GM23338 (cell line): ENCODE measurements at regions not wholly inside any gene's neighbourhood (a gene's known extent, or its start where the extent isn't known, plus 50 kb on each side); places are given as distances from the start of the nearest gene placed in this dataset.

Experiments
- ATAC-seq: fragments of 200-7000 bp; cut with Tn5 transposase; 3 replicates; pipeline ENCODE4 v1.9.1; 2020
- DNase-seq: peaks from one replicate; pipeline ENCODE4 v3.0.0-alpha.2; 2015; ENCODE audit warnings: low spot score
- H2AFZ ChIP-seq: fragments of 200-600 bp; sonication (generic); 2 replicates; pipeline ENCODE4 v1.8.0; 2016; ENCODE audit warnings: antibody characterized with exemption, mild to moderate bottlenecking, moderate library complexity
- H3F3A ChIP-seq: fragments of 200-600 bp; sonication (generic); replicated peaks from 2 replicates; pipeline ENCODE4 v1.8.0; 2017; ENCODE audit warnings: antibody characterized with exemption, mixed run types, low read depth
- H3K27ac ChIP-seq: fragments of 200-600 bp; sonication (generic); 2 replicates; pipeline ENCODE4 v1.6.1; 2016; ENCODE audit warnings: low read depth
- H3K27me3 ChIP-seq: fragments of 200-600 bp; sonication (generic); 2 replicates; pipeline ENCODE4 v1.8.0; 2016; ENCODE audit warnings: mild to moderate bottlenecking, mixed run types, moderate library complexity; ENCODE audit not compliant: insufficient read depth
- H3K36me3 ChIP-seq: fragments of 200-600 bp; sonication (generic); 2 replicates; pipeline ENCODE4 v1.8.0; 2016; ENCODE audit warnings: mild to moderate bottlenecking; ENCODE audit not compliant: insufficient read depth
- H3K4me1 ChIP-seq: fragments of 200-600 bp; sonication (generic); 2 replicates; pipeline ENCODE4 v1.8.0; 2016; ENCODE audit warnings: mild to moderate bottlenecking, moderate library complexity; ENCODE audit not compliant: insufficient read depth
- H3K4me2 ChIP-seq: fragments of 200-600 bp; sonication (generic); 2 replicates; pipeline ENCODE4 v1.7.1; 2017; ENCODE audit warnings: mixed run types
- H3K4me3 ChIP-seq: fragments of 200-600 bp; sonication (generic); 2 replicates; pipeline ENCODE4 v1.6.1; 2016; ENCODE audit warnings: mixed run types
- H3K79me2 ChIP-seq: fragments of 200-600 bp; sonication (generic); replicated peaks from 2 replicates; pipeline ENCODE4 v1.8.0; 2017; ENCODE audit warnings: mild to moderate bottlenecking; ENCODE audit not compliant: insufficient read depth
- H3K9me2 ChIP-seq: fragments of 200-600 bp; sonication (generic); 2 replicates; pipeline ENCODE4 v1.8.0; 2017; ENCODE audit not compliant: insufficient read depth
- H4K20me1 ChIP-seq: fragments of 200-600 bp; sonication (generic); replicated peaks from 2 replicates; pipeline ENCODE4 v1.8.0; 2017; ENCODE audit warnings: mild to moderate bottlenecking; ENCODE audit not compliant: insufficient read depth
- H3K27ac Mint-ChIP-seq: 2 replicates; pipeline ENCODE4 v1.8.0; 2020; ENCODE audit warnings: inconsistent platforms, mild to moderate bottlenecking, moderate library complexity, mixed read lengths
- H3K27me3 Mint-ChIP-seq: 3 replicates; pipeline ENCODE4 v1.8.0; 2022; ENCODE audit warnings: low read depth, mild to moderate bottlenecking, moderate library complexity, mixed read lengths, inconsistent platforms; ENCODE audit not compliant: insufficient read depth, poor library complexity
- H3K36me3 Mint-ChIP-seq: 3 replicates; pipeline ENCODE4 v1.8.0; 2021; ENCODE audit warnings: low read depth, mild to moderate bottlenecking, inconsistent platforms, moderate library complexity, mixed read lengths
- H3K4me1 Mint-ChIP-seq: 3 replicates; pipeline ENCODE4 v1.8.0; 2020; ENCODE audit warnings: mild to moderate bottlenecking, inconsistent platforms, mixed read lengths
- H3K4me3 Mint-ChIP-seq: 3 replicates; pipeline ENCODE4 v1.8.0; 2021; ENCODE audit warnings: moderate library complexity, mild to moderate bottlenecking, inconsistent platforms, mixed read lengths
- H3K9me3 Mint-ChIP-seq: 3 replicates; pipeline ENCODE4 v1.8.0; 2020; ENCODE audit warnings: moderate library complexity, mild to moderate bottlenecking, inconsistent platforms, mixed read lengths
- CREB1 ChIP-seq: fragments of 250-450 bp; sonication (Bioruptor Pico); IDR thresholded peaks from 2 replicates; pipeline ENCODE4 v1.5.0; 2020; ENCODE audit warnings: low read depth, mild to moderate bottlenecking, moderate library complexity
- CTCF ChIP-seq, 2 experiments: fragments of 200-600 bp in 1 of 2; sonication (generic) in 1 of 2; conservative IDR thresholded peaks; 2 replicates each; pipeline versions ENCODE4 v1.5.1 to v1.6.1; 2016 to 2017; ENCODE audit warnings: antibody characterized with exemption in 2 of 2, low read depth in 2 of 2, mild to moderate bottlenecking in 2 of 2, moderate library complexity in 1 of 2
- ETS1 ChIP-seq: IDR thresholded peaks from 2 replicates; pipeline ENCODE4 v1.6.1; 2016; ENCODE audit warnings: antibody characterized with exemption
- EZH2 ChIP-seq: fragments of 200-600 bp; sonication (generic); IDR thresholded peaks from one replicate; pipeline ENCODE4 v1.8.0; 2017; ENCODE audit warnings: antibody characterized with exemption, mild to moderate bottlenecking, low read depth; ENCODE audit not compliant: unreplicated experiment
- EZH2phosphoT487 ChIP-seq: fragments of 200-600 bp; sonication (generic); IDR thresholded peaks from one replicate; pipeline ENCODE4 v1.8.1; 2018; ENCODE audit warnings: antibody characterized with exemption; ENCODE audit not compliant: unreplicated experiment
- NANOG ChIP-seq: IDR thresholded peaks from 2 replicates; pipeline ENCODE4 v1.6.1; 2016; ENCODE audit warnings: antibody characterized with exemption, borderline replicate concordance
- POLR2AphosphoS5 ChIP-seq: IDR thresholded peaks from 2 replicates; pipeline ENCODE4 v1.6.1; 2016; ENCODE audit warnings: antibody characterized with exemption, low read depth
- REST ChIP-seq: IDR thresholded peaks from one replicate; pipeline ENCODE4 v1.6.1; 2018; ENCODE audit warnings: antibody characterized with exemption; ENCODE audit not compliant: unreplicated experiment
- ZNF114 ChIP-seq: fragments of 250-450 bp; sonication (Bioruptor Pico); IDR thresholded peaks from 2 replicates; pipeline ENCODE4 v1.5.0; 2020; ENCODE audit warnings: mild to moderate bottlenecking, moderate library complexity
- ZNF331 ChIP-seq: fragments of 250-450 bp; sonication (Bioruptor Pico); IDR thresholded peaks from 2 replicates; pipeline ENCODE4 v1.5.0; 2020; ENCODE audit warnings: low read depth, mild to moderate bottlenecking, moderate library complexity
- ZNF462 ChIP-seq: fragments of 250-450 bp; sonication (Bioruptor Pico); IDR thresholded peaks from 2 replicates; pipeline ENCODE4 v1.5.0; 2020; ENCODE audit warnings: mild to moderate bottlenecking, moderate library complexity

GRCh38 chr12:83659321-83659720 lies 972.6 kb downstream of the TMTC2 start (continued):
- TF ChIP-seq ZNF462 (CRISPR knock-in tag) (no peak), ZNF114 (no peak), ETS1 (no peak), POLR2AphosphoS5 (no peak), CTCF (conservative IDR thresholded peaks at IDR 0.05; ENCODE audit: low read depth in 2 of 2) (no peak), CREB1 (CRISPR knock-in tag) (no peak)

- Histone ChIP-seq H3K4me1 (no peaks in the 10 kb centered on the region), H3K27me3 (no peaks in the 10 kb centered on the region), H3K4me3 (no peak overlapping the region), H3K9me2 (no peaks in the 10 kb centered on the region; the same call in 1 of the 2 replicates), H3K4me2 (no peak overlapping the region), H4K20me1 (no peaks in the 10 kb centered on the region), H3K79me2 (no peaks in the 10 kb centered on the region), H3K36me3 (no peaks in the 10 kb centered on the region), H2AFZ (no peak overlapping the region), H3K27ac (no peak overlapping the region), H3F3A (no peaks in the 10 kb centered on the region)
- Mint-ChIP-seq H3K36me3 (no peaks in the 10 kb centered on the region; the same call in 1 of the 3 replicates), H3K4me1 (no peaks in the 10 kb centered on the region), H3K4me3 (no peak overlapping the region), H3K9me3 (peaks cover 15% of the 10 kb centered on the region), H3K27ac (no peak overlapping the region), H3K27me3 (no peaks in the 10 kb centered on the region)
- ATAC-seq (no peak), DNase-seq (no peak)
- TF ChIP-seq ETS1 (no peak), EZH2 (no peak), ZNF114 (no peak), CREB1 (CRISPR knock-in tag) (no peak), NANOG (no peak), REST (no peak), ZNF331 (CRISPR knock-in tag) (no peak), EZH2phosphoT487 (no peak)
Observed at GRCh38 chr12:83656004-83656403, 969.3 kb downstream of the TMTC2 start.
